ENCODE measurements at regions not wholly inside any gene's neighbourhood (a gene's known extent, or its start where the extent isn't known, plus 50 kb on each side); places are given as distances from the start of the nearest gene placed in this dataset.
"Not testable (repeated sequence)": the region's sequence is repeated elsewhere in the genome, so short reads cannot be mapped to it uniquely, and the experiment has no call there.

- DNase-seq: not testable (repeated sequence)
Measured at GRCh38 chr15:95153201-95153600, 921.8 kb downstream of the MCTP2 start.

GRCh38 chr15:95160316-95160715 lies 929.0 kb downstream of the MCTP2 start:
- no peak for DNase-seq

GRCh38 chr15:95162069-95162468 lies 930.7 kb downstream of the MCTP2 start:
- DNase-seq: no peak

- no peak for DNase-seq
Measured at GRCh38 chr15:95162531-95162930, 931.2 kb downstream of the MCTP2 start.

GRCh38 chr15:95162967-95163531 lies 931.7 kb downstream of the MCTP2 start:
- DNase-seq: no peak

GRCh38 chr15:95168152-95168551 lies 936.8 kb downstream of the MCTP2 start:
- DNase-seq: no peak

GRCh38 chr15:95168951-95169431 lies 937.6 kb downstream of the MCTP2 start:
- DNase-seq: no peak

- no peak for DNase-seq
Measured at GRCh38 chr15:95169541-95170459, 938.4 kb downstream of the MCTP2 start.

GRCh38 chr15:95170561-95171380 lies 939.4 kb downstream of the MCTP2 start:
- no peak for DNase-seq

GRCh38 chr15:95171564-95171963 lies 940.2 kb downstream of the MCTP2 start:
- DNase-seq: no peak

GRCh38 chr15:95174301-95175259 lies 943.2 kb downstream of the MCTP2 start:
- DNase-seq: no peak

- no peak for DNase-seq
Measured at GRCh38 chr15:95175914-95176658, 944.7 kb downstream of the MCTP2 start.

GRCh38 chr15:95176794-95177577 lies 945.6 kb downstream of the MCTP2 start:
- no peak for DNase-seq

- no peak for DNase-seq
Measured at GRCh38 chr15:95180530-95180929, 949.2 kb downstream of the MCTP2 start.

GRCh38 chr15:95182091-95182490 lies 950.7 kb downstream of the MCTP2 start:
- no peak for DNase-seq

GRCh38 chr15:95192923-95193322 lies 961.6 kb downstream of the MCTP2 start:
- no peak for DNase-seq

GRCh38 chr15:95194746-95195145 lies 963.4 kb downstream of the MCTP2 start:
- no peak for DNase-seq

GRCh38 chr15:95196176-95196915 lies 965.0 kb downstream of the MCTP2 start:
- DNase-seq: no peak

GRCh38 chr15:95202569-95203349 lies 971.4 kb downstream of the MCTP2 start:
- DNase-seq: no peak
